Peyer's patch (tissue), 4 donors: ENCODE measurements at regions not wholly inside any gene's neighbourhood (a gene's known extent, or its start where the extent isn't known, plus 50 kb on each side); places are given as distances from the start of the nearest gene placed in this dataset.

Experiments
- DNase-seq, 3 donors: peaks; one replicate each; pipeline ENCODE4 v3.0.0-alpha.2; 2017 to 2019
- H3K27ac ChIP-seq, 4 donors: fragments of 200-600 bp; sonication (generic); one replicate each; pipeline ENCODE4 v1.5.1; 2016 to 2019
- H3K27me3 ChIP-seq, 2 donors: fragments of 200-600 bp; sonication (generic); one replicate each; pipeline ENCODE4 v1.5.1; 2019
- H3K36me3 ChIP-seq, 3 donors: fragments of 200-600 bp; sonication (generic); one replicate each; pipeline ENCODE4 v1.5.1; 2016 to 2019
- H3K4me1 ChIP-seq, 4 donors: fragments of 200-600 bp; sonication (generic); one replicate each; pipeline ENCODE4 v1.5.1; 2016 to 2019
- H3K4me3 ChIP-seq, 4 donors: fragments of 200-600 bp; sonication (generic); 1 replicate in 3 of 4; 2 replicates in 1 of 4; pipeline ENCODE4 v1.5.1; 2016 to 2019; ENCODE audit warnings: mild to moderate bottlenecking in 1 of 4
- H3K9me3 ChIP-seq, 4 donors: fragments of 200-600 bp; sonication (generic); one replicate each; pipeline ENCODE4 v1.5.1; 2016 to 2019; ENCODE audit warnings: mild to moderate bottlenecking in 1 of 4
- CTCF ChIP-seq, 6 experiments: fragments of 450-650 bp in 4 of 6; fragments of 200-600 bp in 2 of 6; sonication (generic) in 1 of 6; IDR thresholded peaks; one replicate each; pipeline ENCODE4 v1.5.1; 2017 to 2019; ENCODE audit warnings: antibody characterized with exemption in 6 of 6, mild to moderate bottlenecking in 3 of 6, moderate library complexity in 1 of 6
- POLR2A ChIP-seq, 2 donors: fragments of 450-650 bp; IDR thresholded peaks; one replicate each; pipeline ENCODE4 v1.5.1; 2017; ENCODE audit warnings: antibody characterized with exemption in 2 of 2, mild to moderate bottlenecking in 2 of 2, moderate library complexity in 2 of 2

GRCh38 chr22:34001701-34002466 is 81.6 kb upstream of the LARGE1 start:
- Histone ChIP-seq H3K27ac (no peak overlapping the region), H3K4me1 (no peaks in the 10 kb centered on the region), H3K27me3 (no peaks in the 10 kb centered on the region), H3K36me3 (no peaks in the 10 kb centered on the region), H3K9me3 (peaks cover 0 to 5% (median 2%) of the 10 kb centered on the region in 4 donors), H3K4me3 (no peak overlapping the region)
- no peak for TF ChIP-seq CTCF (IDR thresholded peaks at IDR 0.05)
- TF ChIP-seq POLR2A (IDR thresholded peaks at IDR 0.05) = no peak
- DNase-seq = peak in 1 of 3 donors; percentile 62

GRCh38 chr22:34004058-34004457 is 83.8 kb upstream of the LARGE1 start:
- no peaks in the 10 kb centered on the region for H3K27me3 ChIP-seq
- no peaks in the 10 kb centered on the region for H3K36me3 ChIP-seq
- H3K4me1 ChIP-seq = no peaks in the 10 kb centered on the region
- no peak for DNase-seq
- H3K27ac ChIP-seq = no peak overlapping the region
- peaks cover 0 to 5% (median 0%) of the 10 kb centered on the region in 4 donors for H3K9me3 ChIP-seq
- H3K4me3 ChIP-seq = no peak overlapping the region
- TF ChIP-seq CTCF (IDR thresholded peaks at IDR 0.05) (no peak), POLR2A (IDR thresholded peaks at IDR 0.05) (no peak)

GRCh38 chr22:34010259-34010658 is 90.0 kb upstream of the LARGE1 start:
- H3K4me3 ChIP-seq = no peak overlapping the region
- peaks cover 0 to 2% (median 0%) of the 10 kb centered on the region in 4 donors for H3K9me3 ChIP-seq
- DNase-seq = no peak
- H3K27me3 ChIP-seq = no peaks in the 10 kb centered on the region
- H3K36me3 ChIP-seq = no peaks in the 10 kb centered on the region
- TF ChIP-seq POLR2A (IDR thresholded peaks at IDR 0.05) (no peak), CTCF (IDR thresholded peaks at IDR 0.05) (no peak)
- H3K4me1 ChIP-seq = no peaks in the 10 kb centered on the region
- no peak overlapping the region for H3K27ac ChIP-seq

GRCh38 chr22:34015642-34016041 is 95.4 kb upstream of the LARGE1 start:
- Histone ChIP-seq H3K4me1 (no peaks in the 10 kb centered on the region), H3K4me3 (no peak overlapping the region), H3K9me3 (peaks cover 0 to 2% (median 0%) of the 10 kb centered on the region in 4 donors), H3K27ac (no peak overlapping the region), H3K36me3 (no peaks in the 10 kb centered on the region), H3K27me3 (no peaks in the 10 kb centered on the region)
- no peak for TF ChIP-seq POLR2A (IDR thresholded peaks at IDR 0.05)
- TF ChIP-seq CTCF (IDR thresholded peaks at IDR 0.05) = no peak
- DNase-seq = no peak

- TF ChIP-seq POLR2A (IDR thresholded peaks at IDR 0.05) (no peak), CTCF (IDR thresholded peaks at IDR 0.05) (no peak)
- no peaks in the 10 kb centered on the region for H3K27me3 ChIP-seq
- H3K36me3 ChIP-seq = no peaks in the 10 kb centered on the region
- DNase-seq = no peak
- no peaks in the 10 kb centered on the region for H3K4me1 ChIP-seq
- H3K4me3 ChIP-seq = no peak overlapping the region
- H3K27ac ChIP-seq = no peak overlapping the region
- peaks cover 0 to 2% (median 0%) of the 10 kb centered on the region in 4 donors for H3K9me3 ChIP-seq
These were observed 96.9 kb upstream of the LARGE1 start for GRCh38 chr22:34017205-34017604.
